LNCaP clone FGC (cell line): ENCODE measurements at regions not wholly inside any gene's neighbourhood (a gene's known extent, or its start where the extent isn't known, plus 50 kb on each side); places are given as distances from the start of the nearest gene placed in this dataset.

Source experiments
- DNase-seq: peaks from one replicate; pipeline ENCODE4 v3.0.0-alpha.2; 2011; ENCODE audit warnings: low read depth
- H3K4me3 ChIP-seq: 2 replicates; pipeline ENCODE4 v1.5.1; 2011; ENCODE audit warnings: mild to moderate bottlenecking, low read depth, low read length, control low read depth
- TF ChIP-seq, protein P1 (sequence below): IDR thresholded peaks from 2 replicates; pipeline ENCODE4 v1.5.1; 2012; ENCODE audit warnings: mild to moderate bottlenecking; ENCODE audit not compliant: control insufficient read depth, insufficient read depth; ENCODE audit errors: extremely low read depth

GRCh38 chr3:144556392-144556791, 584.8 kb downstream of the DIPK2A start:
- DNase-seq: no peak
- TF ChIP-seq, protein P1, sequence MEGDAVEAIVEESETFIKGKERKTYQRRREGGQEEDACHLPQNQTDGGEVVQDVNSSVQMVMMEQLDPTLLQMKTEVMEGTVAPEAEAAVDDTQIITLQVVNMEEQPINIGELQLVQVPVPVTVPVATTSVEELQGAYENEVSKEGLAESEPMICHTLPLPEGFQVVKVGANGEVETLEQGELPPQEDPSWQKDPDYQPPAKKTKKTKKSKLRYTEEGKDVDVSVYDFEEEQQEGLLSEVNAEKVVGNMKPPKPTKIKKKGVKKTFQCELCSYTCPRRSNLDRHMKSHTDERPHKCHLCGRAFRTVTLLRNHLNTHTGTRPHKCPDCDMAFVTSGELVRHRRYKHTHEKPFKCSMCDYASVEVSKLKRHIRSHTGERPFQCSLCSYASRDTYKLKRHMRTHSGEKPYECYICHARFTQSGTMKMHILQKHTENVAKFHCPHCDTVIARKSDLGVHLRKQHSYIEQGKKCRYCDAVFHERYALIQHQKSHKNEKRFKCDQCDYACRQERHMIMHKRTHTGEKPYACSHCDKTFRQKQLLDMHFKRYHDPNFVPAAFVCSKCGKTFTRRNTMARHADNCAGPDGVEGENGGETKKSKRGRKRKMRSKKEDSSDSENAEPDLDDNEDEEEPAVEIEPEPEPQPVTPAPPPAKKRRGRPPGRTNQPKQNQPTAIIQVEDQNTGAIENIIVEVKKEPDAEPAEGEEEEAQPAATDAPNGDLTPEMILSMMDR: no peak
- no peak overlapping the region for H3K4me3 ChIP-seq

GRCh38 chr3:144557515-144557914, 585.9 kb downstream of the DIPK2A start:
- no peak overlapping the region for H3K4me3 ChIP-seq
- TF ChIP-seq, protein P1: no peak
- DNase-seq: no peak

DNA sequence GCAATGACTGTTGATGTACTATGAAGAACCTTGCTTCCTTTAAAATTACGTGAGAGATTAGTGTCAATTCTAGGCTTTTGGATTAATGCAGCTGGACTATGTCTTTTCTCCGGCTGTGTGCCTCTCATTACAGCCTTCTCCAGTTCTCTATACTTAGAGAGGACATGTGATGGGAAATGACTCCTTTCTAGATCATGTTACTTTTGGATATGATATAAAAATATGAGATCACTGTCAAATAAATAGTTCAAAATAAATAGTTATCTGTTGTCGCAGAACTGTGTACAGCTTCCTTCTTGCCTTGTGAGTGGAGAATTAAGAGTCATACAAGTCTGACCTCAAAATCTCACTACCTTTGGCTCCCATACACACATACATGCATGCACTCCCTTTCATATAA, 592.4 kb downstream of the DIPK2A start:
- TF ChIP-seq, protein P1: no peak
- DNase-seq: no peak
- H3K4me3 ChIP-seq: no peak overlapping the region

DNA sequence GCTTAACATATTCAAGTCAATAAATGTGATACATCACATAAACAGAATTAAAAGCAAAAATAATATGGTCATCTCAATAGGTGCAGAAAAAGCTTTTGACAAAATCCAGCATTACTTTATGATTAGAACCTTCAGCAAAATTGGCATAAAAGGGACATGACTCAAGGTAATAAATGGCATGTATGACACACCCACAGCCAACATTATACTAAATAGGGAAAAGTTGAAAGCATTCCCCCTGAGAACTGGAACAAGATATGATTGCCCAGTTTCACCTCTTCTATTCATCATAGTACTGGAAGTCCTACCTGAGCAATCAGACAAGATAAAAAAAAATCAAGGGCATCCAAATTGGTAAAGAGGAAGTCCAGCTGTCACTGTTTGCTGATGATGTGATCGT, 594.7 kb downstream of the DIPK2A start:
- TF ChIP-seq, protein P1: no peak
- DNase-seq: no peak
- H3K4me3 ChIP-seq: no peak overlapping the region

GRCh38 chr3:144569651-144570050, 598.0 kb downstream of the DIPK2A start:
- no peak overlapping the region for H3K4me3 ChIP-seq
- DNase-seq: no peak
- TF ChIP-seq, protein P1: no peak

- TF ChIP-seq, protein P1: no peak
Observed at GRCh38 chr3:144583871-144584270, 612.2 kb downstream of the DIPK2A start.

GRCh38 chr3:144585408-144585807, 613.8 kb downstream of the DIPK2A start:
- no peak overlapping the region for H3K4me3 ChIP-seq
- no peak for DNase-seq
- TF ChIP-seq, protein P1: no peak

More at GRCh38 chr3:144583871-144584270, 612.2 kb downstream of the DIPK2A start:
- no peak overlapping the region for H3K4me3 ChIP-seq
- DNase-seq: no peak
